Subcutaneous abdominal adipose tissue (tissue), 5 donors: ENCODE measurements at regions not wholly inside any gene's neighbourhood (a gene's known extent, or its start where the extent isn't known, plus 50 kb on each side); places are given as distances from the start of the nearest gene placed in this dataset.

ENCODE experiments used
- H3K27ac ChIP-seq: one replicate; pipeline ENCODE4 v1.7.0; 2013; ENCODE audit warnings: low read depth, mild to moderate bottlenecking, inconsistent platforms, low read length, moderate library complexity
- H3K27me3 ChIP-seq, 5 donors: one replicate each; pipeline ENCODE4 v1.7.0; 2013; ENCODE audit warnings: low read length in 5 of 5, inconsistent platforms in 1 of 5; ENCODE audit not compliant: control insufficient read depth in 5 of 5, insufficient read depth in 4 of 5
- H3K36me3 ChIP-seq, 5 donors: one replicate each; pipeline ENCODE4 v1.7.0; 2013; ENCODE audit warnings: low read length in 5 of 5; ENCODE audit not compliant: control insufficient read depth in 5 of 5, insufficient read depth in 5 of 5
- H3K4me1 ChIP-seq, 5 donors: one replicate each; pipeline ENCODE4 v1.7.0; 2013; ENCODE audit warnings: low read length in 5 of 5, mild to moderate bottlenecking in 3 of 5, moderate library complexity in 1 of 5; ENCODE audit not compliant: control insufficient read depth in 5 of 5, insufficient read depth in 5 of 5
- H3K4me3 ChIP-seq, 5 donors: one replicate each; pipeline ENCODE4 v1.7.0; 2013; ENCODE audit warnings: low read length in 5 of 5, low read depth in 1 of 5
- H3K9ac ChIP-seq, 5 donors: one replicate each; pipeline ENCODE4 v1.7.0; 2013; ENCODE audit warnings: low read length in 5 of 5, mild to moderate bottlenecking in 4 of 5, moderate library complexity in 3 of 5
- H3K9me3 ChIP-seq, 5 donors: one replicate each; pipeline ENCODE4 v1.7.0; 2013; ENCODE audit warnings: low read length in 5 of 5; ENCODE audit not compliant: control insufficient read depth in 5 of 5
- donor health status: healthy.
- donor health status: healthy.
- donor health status: healthy.
- donor health status: healthy.
- donor health status: healthy.

GRCh38 chr15:37218351-37218916 lies 118.1 kb upstream of the MEIS2 start:
- no peaks in the 10 kb centered on the region for H3K27me3 ChIP-seq
- no peak overlapping the region for H3K27ac ChIP-seq
- H3K4me1 ChIP-seq: no peaks in the 10 kb centered on the region
- H3K4me3 ChIP-seq: no peak overlapping the region
- no peaks in the 10 kb centered on the region for H3K9me3 ChIP-seq
- H3K9ac ChIP-seq: no peak overlapping the region
- no peaks in the 10 kb centered on the region for H3K36me3 ChIP-seq

GRCh38 chr15:37219211-37219701 lies 118.9 kb upstream of the MEIS2 start:
- no peaks in the 10 kb centered on the region for H3K36me3 ChIP-seq

GRCh38 chr15:37220949-37221670 lies 120.8 kb upstream of the MEIS2 start:
- Histone ChIP-seq H3K4me1 (no peaks in the 10 kb centered on the region), H3K27me3 (no peaks in the 10 kb centered on the region), H3K36me3 (no peaks in the 10 kb centered on the region), H3K4me3 (no peak overlapping the region), H3K27ac (no peak overlapping the region), H3K9ac (no peak overlapping the region), H3K9me3 (no peaks in the 10 kb centered on the region)

More at GRCh38 chr15:37219211-37219701, 118.9 kb upstream of the MEIS2 start:
- no peak overlapping the region for H3K27ac ChIP-seq
- no peak overlapping the region for H3K4me3 ChIP-seq
- H3K9ac ChIP-seq: no peak overlapping the region
- no peaks in the 10 kb centered on the region for H3K9me3 ChIP-seq
- H3K27me3 ChIP-seq: no peaks in the 10 kb centered on the region
- no peaks in the 10 kb centered on the region for H3K4me1 ChIP-seq

GRCh38 chr15:37221671-37222145 lies 121.4 kb upstream of the MEIS2 start:
- Histone ChIP-seq H3K4me3 (no peak overlapping the region), H3K27ac (no peak overlapping the region), H3K4me1 (no peaks in the 10 kb centered on the region), H3K27me3 (no peaks in the 10 kb centered on the region), H3K9ac (no peak overlapping the region), H3K36me3 (no peaks in the 10 kb centered on the region), H3K9me3 (no peaks in the 10 kb centered on the region)

DNA sequence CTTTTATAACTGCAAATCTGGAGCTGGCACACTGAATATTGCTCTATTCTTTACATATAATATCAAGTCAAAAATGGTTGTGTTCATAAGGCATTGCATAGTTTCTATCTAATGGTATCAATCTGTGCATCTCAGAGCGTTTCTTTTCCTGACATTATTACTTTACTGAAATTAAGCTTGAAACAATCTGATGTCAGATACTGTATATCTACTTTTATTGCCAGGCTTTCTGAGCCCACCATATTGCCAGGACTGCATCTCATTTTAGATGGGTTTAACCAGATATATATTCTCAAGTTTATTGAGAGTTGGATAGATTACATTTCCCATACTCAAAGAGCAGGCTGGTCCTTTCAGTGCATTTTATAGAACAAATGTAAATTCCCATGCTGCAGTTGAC lies 122.7 kb upstream of the MEIS2 start:
- H3K4me3 ChIP-seq: no peak overlapping the region
- no peaks in the 10 kb centered on the region for H3K4me1 ChIP-seq
- no peaks in the 10 kb centered on the region for H3K27me3 ChIP-seq
- H3K9me3 ChIP-seq: no peaks in the 10 kb centered on the region
- H3K36me3 ChIP-seq: no peaks in the 10 kb centered on the region
- no peak overlapping the region for H3K9ac ChIP-seq
- no peak overlapping the region for H3K27ac ChIP-seq

DNA sequence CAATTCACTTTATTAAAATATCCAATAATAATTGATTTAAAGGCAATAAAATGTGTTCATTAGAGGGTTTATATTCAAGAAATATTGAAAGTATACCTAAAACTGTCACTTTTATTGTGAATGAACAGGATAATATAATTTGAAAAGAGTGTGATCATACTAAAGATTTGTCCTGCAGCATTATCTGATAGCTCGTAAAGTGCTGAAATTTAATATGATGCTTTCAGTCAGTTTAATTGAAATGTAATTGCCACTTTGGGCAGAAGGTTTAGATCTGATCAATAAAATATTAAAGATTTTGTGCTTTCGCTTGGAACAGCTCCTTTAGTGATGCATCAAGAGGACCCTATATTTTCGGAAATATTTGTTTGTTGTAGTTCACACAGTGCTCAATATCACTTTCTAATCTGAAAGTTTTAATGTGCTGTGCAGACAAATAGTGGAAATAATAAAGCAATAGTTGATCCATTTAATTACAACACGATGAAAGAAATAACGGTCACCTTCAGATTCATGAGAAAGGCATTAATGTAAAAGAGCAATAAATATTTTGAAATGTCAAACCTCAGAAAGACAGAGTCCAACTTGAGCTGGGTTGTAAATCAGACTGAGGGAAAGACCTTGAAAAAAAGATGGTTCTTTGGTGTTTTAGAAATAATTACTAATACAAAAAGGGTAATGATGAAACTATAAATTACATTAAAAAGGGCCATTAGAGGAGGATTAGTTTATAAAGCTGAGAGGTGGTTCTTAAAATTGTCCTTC lies 129.7 kb upstream of the MEIS2 start:
- no peak overlapping the region for H3K4me3 ChIP-seq
- H3K9me3 ChIP-seq: peaks cover 0 to 3% (median 0%) of the 10 kb centered on the region in 5 donors
- H3K9ac ChIP-seq: no peak overlapping the region
- H3K4me1 ChIP-seq: no peaks in the 10 kb centered on the region
- H3K36me3 ChIP-seq: no peaks in the 10 kb centered on the region
- no peaks in the 10 kb centered on the region for H3K27me3 ChIP-seq
- H3K27ac ChIP-seq: no peak overlapping the region

DNA sequence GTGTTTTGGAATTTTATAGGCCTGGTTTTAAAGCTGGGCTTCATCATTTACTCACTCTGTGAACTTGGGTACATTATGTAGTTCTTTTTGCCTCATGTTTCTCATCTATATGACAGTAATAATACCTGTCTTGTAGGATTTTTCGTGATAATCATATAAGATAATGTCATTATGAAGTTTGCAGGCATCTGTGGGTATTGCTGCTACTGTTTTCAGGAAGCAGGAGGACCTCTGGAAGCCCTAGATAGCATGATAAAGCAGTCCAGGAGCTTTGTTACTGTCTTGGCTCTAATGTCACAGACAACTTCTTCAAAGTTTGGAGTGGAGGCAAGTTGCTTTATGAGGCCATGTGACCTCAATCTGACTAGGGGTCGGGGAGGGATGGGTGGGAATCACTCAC lies 145.0 kb upstream of the MEIS2 start:
- Histone ChIP-seq H3K9me3 (no peaks in the 10 kb centered on the region), H3K4me1 (no peaks in the 10 kb centered on the region), H3K4me3 (no peak overlapping the region), H3K27ac (no peak overlapping the region), H3K9ac (no peak overlapping the region), H3K27me3 (no peaks in the 10 kb centered on the region), H3K36me3 (no peaks in the 10 kb centered on the region)

- H3K4me1 ChIP-seq: no peaks in the 10 kb centered on the region
Observed at GRCh38 chr15:37246065-37246464, 145.7 kb upstream of the MEIS2 start.

GRCh38 chr15:37246856-37247255 lies 146.5 kb upstream of the MEIS2 start:
- Histone ChIP-seq H3K9ac (no peak overlapping the region), H3K27me3 (no peaks in the 10 kb centered on the region), H3K4me3 (no peak overlapping the region), H3K4me1 (no peaks in the 10 kb centered on the region), H3K9me3 (no peaks in the 10 kb centered on the region), H3K36me3 (no peaks in the 10 kb centered on the region), H3K27ac (no peak overlapping the region)

More at GRCh38 chr15:37246065-37246464, 145.7 kb upstream of the MEIS2 start:
- Histone ChIP-seq H3K27me3 (no peaks in the 10 kb centered on the region), H3K27ac (no peak overlapping the region), H3K36me3 (no peaks in the 10 kb centered on the region), H3K9ac (no peak overlapping the region), H3K9me3 (no peaks in the 10 kb centered on the region), H3K4me3 (no peak overlapping the region)

- Histone ChIP-seq H3K9me3 (no peaks in the 10 kb centered on the region), H3K4me3 (no peak overlapping the region), H3K9ac (no peak overlapping the region), H3K36me3 (no peaks in the 10 kb centered on the region), H3K27me3 (no peaks in the 10 kb centered on the region), H3K4me1 (no peaks in the 10 kb centered on the region), H3K27ac (no peak overlapping the region)
Observed at GRCh38 chr15:37249249-37249648, 148.9 kb upstream of the MEIS2 start.
